Fibroblast of lung (primary cell): ENCODE measurements at regions not wholly inside any gene's neighbourhood (a gene's known extent, or its start where the extent isn't known, plus 50 kb on each side); places are given as distances from the start of the nearest gene placed in this dataset.

Experiments
- EZH2 ChIP-seq: IDR thresholded peaks from 2 replicates; pipeline ENCODE4 v1.5.1; 2012; ENCODE audit warnings: low read length, control low read depth, mild to moderate bottlenecking; ENCODE audit errors: missing control alignments
- TF ChIP-seq, protein P1 (sequence below), 2 donors: IDR thresholded peaks in 1 of 2; conservative IDR thresholded peaks in 1 of 2; 1 replicate in 1 of 2; 2 replicates in 1 of 2; pipeline ENCODE4 v1.5.1; 2011 to 2012; ENCODE audit warnings: low read length in 2 of 2, control low read depth in 1 of 2, inconsistent platforms in 1 of 2, low read depth in 1 of 2, mild to moderate bottlenecking in 1 of 2

DNA sequence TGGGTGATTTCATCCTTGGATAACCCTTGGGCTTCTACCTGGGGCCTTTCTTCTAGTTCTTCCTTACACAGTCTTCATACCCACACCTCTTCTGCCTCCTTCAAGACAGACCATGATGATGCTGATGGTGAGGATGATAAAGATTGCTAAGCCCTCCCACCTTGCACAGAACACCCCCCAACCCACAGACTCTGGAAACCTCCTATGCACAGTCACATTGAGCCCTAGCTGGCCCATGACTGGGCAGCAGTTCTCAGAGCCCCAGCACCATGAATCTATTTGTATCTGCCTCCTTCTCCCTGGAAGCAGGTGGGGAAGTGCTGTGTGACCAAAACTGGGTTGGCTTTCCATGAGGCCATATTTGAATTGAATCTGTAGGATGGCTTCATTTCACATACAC, 99.8 kb downstream of the EN1 start:
- TF ChIP-seq, protein P1, sequence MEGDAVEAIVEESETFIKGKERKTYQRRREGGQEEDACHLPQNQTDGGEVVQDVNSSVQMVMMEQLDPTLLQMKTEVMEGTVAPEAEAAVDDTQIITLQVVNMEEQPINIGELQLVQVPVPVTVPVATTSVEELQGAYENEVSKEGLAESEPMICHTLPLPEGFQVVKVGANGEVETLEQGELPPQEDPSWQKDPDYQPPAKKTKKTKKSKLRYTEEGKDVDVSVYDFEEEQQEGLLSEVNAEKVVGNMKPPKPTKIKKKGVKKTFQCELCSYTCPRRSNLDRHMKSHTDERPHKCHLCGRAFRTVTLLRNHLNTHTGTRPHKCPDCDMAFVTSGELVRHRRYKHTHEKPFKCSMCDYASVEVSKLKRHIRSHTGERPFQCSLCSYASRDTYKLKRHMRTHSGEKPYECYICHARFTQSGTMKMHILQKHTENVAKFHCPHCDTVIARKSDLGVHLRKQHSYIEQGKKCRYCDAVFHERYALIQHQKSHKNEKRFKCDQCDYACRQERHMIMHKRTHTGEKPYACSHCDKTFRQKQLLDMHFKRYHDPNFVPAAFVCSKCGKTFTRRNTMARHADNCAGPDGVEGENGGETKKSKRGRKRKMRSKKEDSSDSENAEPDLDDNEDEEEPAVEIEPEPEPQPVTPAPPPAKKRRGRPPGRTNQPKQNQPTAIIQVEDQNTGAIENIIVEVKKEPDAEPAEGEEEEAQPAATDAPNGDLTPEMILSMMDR (conservative IDR thresholded peaks at IDR 0.05 in 1 of 2, IDR thresholded peaks at IDR 0.05 in 1 of 2; ENCODE audit: low read depth in 1 of 2, low read length in 2 of 2) = no peak
- TF ChIP-seq EZH2 = no peak
